Prostate gland (tissue), 2 donors: ENCODE measurements at regions not wholly inside any gene's neighbourhood (a gene's known extent, or its start where the extent isn't known, plus 50 kb on each side); places are given as distances from the start of the nearest gene placed in this dataset.

Experiments
- CTCF ChIP-seq, 4 experiments: fragments of 200-600 bp in 2 of 4; fragments of 450-650 bp in 2 of 4; sonication (generic) in 2 of 4; IDR thresholded peaks; 1 replicate in 3 of 4; 2 replicates in 1 of 4; pipeline ENCODE4 v1.5.1; 2016 to 2019; ENCODE audit warnings: antibody characterized with exemption in 4 of 4, mild to moderate bottlenecking in 2 of 4, moderate library complexity in 2 of 4
- POLR2A ChIP-seq: fragments of 450-650 bp; IDR thresholded peaks from one replicate; pipeline ENCODE4 v1.6.1; 2016; ENCODE audit warnings: antibody characterized with exemption, mild to moderate bottlenecking
- POLR2AphosphoS5 ChIP-seq: sonication (generic); formaldehyde crosslinking; IDR thresholded peaks from one replicate; pipeline ENCODE4 v1.6.1; 2017; ENCODE audit warnings: antibody characterized with exemption

GRCh38 chr1:199843861-199844260 lies 183.6 kb upstream of the NR5A2 start:
- no peak for TF ChIP-seq CTCF (IDR thresholded peaks at IDR 0.05)
- TF ChIP-seq POLR2AphosphoS5, result no peak
- no peak for TF ChIP-seq POLR2A
